ENCODE measurements at regions not wholly inside any gene's neighbourhood (a gene's known extent, or its start where the extent isn't known, plus 50 kb on each side); places are given as distances from the start of the nearest gene placed in this dataset.

DNA sequence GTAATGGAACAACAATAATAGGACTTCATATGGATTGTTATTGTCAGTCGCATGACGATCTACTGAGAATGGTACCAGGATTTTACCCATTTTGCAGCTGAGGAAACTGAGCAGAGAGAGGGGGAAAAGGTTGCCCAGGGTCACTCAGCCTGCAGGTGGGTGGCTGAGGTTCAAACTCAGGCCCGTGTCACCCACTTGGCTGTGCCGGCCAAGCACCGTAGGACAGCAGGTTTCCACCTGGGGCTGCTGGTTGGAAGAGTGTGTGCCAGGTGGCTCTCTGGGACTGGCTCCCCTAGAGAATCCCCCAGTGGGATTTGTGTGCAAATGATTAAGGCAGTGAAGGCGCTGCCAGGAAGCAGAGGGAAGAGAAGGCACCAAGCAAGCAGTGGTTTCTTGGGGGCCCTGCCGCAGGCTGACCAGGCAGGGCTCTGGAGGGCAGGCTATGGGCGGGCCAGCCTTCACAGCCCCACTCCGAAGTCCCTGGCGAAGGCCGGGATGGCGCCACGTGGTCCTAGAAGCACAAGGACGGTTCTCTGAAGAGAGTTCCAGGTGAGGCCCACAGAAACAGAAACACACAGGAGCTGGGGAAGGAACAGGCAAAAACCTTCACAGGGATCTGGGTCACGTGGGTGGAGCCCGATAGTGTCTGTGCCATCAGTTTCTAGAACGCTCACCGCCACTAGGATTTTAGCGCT, 163.5 kb downstream of the IRF8 start:
- peak; percentile 47 for DNase-seq

DNA sequence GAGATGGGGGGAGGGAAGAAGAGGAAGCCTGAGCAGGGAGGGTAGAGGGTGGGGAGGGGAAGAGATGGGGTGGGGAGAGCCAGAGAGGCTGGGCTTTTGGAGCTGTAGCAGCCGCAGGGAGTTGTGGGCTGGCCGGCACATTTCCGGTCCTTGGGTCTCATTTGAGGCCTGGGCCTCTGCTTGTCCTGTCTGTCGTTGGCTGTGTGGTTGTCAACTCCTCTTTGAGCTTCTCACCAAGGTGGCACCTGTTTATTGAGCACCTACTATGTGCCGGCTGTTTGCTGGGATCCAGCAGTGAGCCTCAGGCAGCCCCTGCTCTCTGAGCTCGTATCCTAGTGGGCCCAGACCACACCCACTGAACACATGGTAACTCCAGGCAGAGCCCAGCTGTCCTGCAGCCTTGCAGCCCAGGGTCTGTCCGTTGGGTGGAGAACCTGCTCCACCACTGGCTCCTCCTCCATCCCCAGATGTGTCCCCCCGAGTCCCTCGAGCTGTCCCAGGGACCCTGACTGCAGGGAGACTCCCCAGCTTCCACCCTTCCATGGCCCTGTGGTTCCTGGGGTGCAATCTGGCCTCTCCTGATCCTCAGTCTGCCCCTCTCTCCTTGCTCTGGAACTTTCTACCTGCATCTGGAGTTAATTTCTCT, 164.9 kb downstream of the IRF8 start:
- DNase-seq = no peak

DNA sequence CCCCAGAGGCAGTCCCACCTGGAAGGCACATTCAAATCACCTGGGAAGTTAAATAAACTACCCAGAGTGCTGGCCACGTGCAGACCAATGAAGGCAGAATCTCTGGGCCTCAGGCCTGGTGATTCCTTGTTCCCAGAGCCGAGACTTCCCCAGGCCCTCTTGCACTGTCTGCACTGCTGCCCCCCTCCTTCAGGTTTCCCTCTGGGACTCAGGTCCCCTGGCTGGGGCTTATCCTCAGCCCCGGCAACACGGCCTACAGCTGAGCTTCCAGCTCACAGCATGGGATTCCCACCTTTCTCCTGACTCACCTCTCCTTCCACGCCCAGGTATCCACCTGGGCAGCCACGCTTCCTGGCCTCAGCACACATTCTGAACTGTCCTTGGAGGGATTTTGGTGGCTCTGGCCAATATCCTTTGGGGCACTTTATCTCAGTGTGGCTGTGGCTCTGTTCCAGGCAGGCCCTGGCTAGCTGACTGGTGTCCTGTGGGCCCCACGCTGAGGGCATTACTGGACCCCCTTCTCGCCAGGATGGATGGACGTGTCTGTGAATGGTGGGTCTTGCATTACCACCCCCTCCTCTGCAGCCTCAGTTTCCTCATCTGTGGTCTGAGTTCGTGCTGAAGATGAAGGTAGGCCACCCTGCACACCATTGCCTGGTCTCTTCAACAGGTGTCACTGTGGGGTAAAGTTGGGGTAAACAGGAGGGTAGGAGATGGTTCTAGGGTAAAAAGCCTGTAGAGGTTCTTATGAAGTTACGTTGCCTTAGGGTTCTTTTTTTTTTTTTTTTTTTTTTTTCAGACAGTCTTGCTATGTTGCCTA, 165.7 kb downstream of the IRF8 start:
- no peak for DNase-seq

DNA sequence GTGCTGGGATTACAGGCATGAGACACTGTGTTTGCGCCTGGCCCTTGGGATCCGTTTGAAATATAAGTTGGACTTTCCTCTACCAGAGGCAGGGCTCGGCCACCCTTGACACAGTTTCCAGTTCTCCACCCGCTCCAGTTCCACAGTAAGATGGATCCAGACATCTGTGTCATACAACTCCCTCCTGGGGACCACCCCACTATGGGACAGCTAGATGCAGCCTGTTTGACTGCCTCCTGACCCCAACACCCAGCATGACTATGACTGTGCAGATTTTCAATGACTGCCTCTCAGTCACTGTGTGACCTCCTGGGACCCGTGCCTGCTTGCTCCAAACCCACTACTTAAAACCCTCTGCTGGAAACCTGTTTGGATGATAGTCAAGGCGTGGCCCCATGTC, 166.7 kb downstream of the IRF8 start:
- no peak for DNase-seq

DNA sequence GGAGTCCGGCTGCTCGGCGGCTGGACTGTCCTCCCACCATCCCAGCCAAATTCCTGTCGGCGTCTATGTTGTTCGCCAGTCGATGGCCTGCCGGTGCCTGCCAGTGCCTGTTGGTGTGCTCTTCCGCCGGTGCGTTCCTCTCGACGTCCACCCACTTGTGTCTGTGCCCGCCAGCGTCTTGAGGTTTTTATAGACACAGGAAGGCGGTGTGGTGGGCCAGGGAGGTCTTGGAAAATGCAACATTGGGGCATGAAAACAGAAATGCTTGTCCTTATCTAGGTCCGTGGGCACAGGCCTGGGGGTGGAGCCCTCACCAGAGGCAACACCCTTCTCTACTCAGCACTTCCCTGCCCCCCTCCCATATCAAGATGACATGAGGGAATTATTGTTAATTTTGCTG, 167.8 kb downstream of the IRF8 start:
- DNase-seq = no peak

DNA sequence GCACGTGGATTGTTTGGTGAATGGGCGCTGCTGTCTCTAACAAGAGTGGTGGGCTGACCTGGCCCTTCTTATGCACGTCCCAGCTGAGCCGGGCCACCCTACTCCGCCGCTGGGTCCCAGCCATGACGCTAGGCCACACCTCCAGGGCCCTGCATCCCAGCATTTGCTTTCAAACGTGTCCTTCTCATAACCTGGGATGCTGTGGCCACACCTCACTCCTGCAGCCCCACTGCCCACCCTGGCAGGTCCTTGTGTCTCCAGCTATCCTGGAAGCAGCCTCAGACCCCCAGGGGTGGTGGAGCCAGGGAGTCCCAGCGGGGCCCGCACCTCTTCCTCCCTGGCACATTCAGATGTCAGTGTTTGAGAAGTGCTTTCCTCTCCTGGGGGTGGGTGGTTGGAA, 168.6 kb downstream of the IRF8 start:
- DNase-seq = no peak

DNA sequence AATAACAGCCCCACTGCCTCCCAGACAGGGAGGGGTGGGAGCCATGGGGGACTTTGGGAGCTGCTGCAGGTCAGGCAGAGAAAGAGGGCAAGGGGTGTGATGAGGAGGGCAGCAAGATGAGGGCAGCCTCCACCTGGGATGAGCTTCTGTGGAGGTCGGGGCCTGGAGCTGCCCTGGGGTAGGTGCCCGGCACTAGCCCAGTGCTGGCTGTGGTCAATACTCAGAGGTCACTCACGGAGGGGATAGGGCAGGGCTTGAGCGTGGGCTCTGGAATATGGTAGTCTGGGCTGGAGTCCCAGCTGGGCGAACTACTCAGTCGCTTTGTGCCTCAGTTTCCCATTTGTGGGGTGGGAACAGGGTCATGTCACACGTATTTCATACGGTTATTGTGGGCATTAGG, 169.0 kb downstream of the IRF8 start:
- no peak for DNase-seq

DNA sequence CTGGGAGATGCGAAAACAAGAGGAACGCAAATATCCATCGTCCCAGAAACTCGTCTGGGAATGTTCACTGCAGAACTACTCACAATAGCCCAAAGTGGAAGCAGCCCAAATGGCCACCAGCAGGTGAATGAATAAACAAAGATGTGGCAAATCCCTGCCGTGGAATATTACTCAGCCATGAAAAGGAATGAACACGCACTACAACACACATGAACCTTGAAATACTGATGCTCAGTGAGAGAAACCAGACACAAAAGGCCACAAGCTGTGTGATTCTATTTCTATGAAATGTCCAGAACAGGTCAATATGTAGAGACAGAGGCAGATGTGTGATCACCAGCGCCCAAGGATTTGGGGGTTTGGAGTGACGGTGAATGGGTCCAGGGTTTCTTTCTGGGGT, 169.8 kb downstream of the IRF8 start:
- no peak for DNase-seq

DNA sequence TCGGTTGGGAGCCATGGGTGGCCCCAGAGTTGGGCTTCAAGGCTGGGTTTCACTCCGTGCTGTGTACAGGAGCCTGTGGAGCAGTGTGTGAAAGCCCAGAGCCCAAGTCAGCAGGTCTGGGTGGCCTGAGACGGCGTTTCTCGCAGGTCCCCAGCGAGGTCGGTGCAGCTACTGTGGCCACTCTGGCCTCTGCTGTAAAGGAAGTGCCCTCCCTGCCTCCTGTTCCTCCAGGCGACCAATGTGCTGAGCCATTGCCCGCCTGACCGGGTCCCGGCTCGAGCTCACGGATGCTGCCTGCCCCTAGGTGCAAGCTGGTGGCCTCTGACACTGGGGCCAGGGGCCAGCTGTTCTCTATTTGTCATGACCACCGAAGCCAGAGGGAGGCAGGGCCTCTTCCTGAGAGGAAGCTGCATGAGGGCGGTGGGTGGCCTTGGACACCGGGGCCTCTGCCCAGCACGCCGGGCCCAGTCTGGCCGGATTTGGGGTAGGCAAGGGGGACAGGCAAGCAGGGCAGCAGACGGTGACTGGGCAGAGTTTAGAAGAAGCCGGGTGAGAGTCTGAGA, 170.9 kb downstream of the IRF8 start:
- no peak for DNase-seq

DNA sequence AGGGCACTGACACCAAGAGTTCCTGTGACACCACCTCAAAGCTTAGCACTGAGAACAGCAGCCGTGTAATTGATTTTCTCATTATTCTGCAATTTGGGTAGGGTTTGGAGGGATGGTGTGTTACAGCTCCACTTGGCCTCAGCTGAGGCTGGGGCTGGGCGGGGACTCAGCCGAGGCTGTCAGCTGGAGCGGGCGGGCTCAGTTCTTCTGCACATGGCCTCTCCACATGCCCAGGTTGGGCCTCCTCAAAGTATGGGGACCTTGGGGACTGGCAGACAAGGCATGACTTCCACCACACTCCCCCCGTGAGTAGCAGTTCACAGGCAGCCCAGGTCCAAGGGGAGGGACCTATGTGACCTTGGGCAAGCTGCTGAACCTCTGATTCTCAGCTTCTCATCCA, 171.5 kb downstream of the IRF8 start:
- DNase-seq = no peak

DNA sequence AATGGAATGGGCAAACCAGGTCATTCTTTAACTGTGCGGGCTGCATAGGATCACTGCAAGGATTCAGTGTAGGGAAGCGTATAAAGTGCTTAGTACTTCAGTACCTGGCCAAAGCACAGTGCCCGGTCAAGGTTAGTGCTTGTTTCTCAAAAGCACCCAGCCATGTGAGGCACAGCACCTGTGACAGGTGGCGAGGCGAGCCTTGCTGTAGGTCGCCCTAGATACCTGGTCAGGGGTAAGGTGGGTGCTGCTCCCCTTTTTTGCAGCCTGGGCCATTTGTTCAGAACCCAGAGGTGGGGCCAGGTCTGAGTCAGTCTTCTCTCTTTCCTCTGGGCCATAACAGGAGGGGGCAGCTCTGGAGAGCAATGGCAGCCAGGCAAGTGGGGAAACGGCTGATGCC, 172.0 kb downstream of the IRF8 start:
- DNase-seq = no peak

DNA sequence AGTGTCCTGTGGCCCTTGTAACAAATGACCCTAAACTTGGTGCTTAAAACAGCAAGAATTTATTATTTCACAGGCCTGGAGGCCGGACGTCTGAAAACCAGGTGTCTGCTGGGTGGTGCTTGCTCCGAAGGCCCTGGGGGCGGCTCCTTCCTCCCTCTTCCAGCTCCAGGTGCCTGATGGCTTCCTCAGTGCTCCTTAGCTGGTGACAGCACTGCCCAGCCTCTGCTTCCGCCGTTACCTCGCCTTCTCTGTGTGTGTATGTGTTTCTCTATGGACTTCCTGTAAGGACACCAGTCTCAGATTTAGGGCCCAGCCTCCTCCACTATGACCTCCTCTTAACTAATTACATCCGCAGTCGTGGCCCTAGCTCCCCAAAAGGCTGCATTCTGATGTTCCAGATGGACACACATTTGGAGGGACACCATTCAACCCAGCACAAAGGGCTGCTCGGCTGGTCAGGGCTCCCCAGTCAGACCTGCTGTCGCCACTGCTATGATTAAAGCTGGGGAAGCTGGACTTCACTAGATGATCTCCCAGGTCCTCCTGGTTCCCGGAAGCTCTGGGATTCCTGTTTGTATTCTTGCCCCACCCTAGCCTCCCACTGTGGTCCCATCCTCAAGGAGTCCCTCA, 172.8 kb downstream of the IRF8 start:
- no peak for DNase-seq

DNA sequence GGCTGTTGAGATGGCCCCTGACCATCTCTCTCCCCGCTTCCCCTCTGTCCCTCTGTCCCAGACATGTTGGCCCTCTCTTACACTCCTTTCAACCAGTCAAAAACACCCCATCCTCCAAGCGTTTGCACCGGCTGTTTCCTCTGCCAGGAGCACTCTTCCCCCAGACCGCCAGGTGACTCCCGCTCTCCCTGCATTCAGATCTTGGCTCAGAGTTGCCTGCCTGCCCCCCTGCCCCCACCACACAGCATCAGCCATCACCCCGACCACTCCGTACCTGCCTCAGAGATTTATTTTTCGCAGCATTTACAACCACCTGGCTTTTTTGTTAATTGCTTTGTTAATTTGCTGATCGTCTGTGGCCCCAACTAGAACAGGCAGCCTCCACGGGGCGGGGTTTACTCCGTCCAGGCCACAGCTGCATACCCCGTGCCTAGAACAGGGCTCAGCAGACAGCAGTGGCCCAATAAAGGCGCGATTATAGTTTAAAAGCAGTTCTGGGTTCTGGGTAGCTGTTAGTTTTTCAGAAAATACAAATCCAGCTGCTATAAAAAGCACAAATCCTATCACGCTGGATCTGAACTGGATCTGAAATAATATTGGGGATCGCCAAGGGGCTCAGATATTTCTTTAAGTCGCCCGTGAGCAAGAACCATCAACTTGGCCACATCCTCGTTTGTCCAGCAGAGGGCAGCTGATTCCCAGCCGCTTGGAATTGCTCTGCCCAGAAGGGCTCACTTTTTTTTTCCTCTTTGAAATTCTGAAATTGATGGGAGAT, 173.6 kb downstream of the IRF8 start:
- DNase-seq = peak; percentile 41

DNA sequence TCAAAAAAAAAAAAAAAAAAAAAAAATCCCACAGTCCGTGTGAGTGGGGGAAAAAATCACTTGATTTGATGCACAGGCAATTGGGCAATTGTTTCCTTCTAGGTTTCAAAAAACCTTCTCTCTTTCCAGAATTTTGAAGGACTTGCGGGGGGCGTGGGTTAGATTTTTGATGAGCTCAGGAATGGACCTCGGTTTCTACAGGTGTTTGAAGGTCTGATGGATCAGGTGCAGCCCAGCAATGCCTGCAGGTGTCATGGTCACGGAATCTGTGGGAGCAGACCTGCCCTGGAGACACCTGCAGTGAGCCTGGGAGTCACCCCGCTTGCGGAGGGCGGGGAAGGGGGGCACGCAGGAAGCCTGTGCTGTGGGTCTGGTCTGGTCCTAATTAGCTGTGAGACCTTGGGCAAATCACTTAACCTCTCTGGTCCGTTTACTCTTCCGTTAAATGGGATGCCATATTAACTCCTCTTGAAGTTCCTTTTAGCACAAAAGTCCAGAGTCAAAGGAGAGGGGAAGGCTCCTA, 174.2 kb downstream of the IRF8 start:
- no peak for DNase-seq

DNA sequence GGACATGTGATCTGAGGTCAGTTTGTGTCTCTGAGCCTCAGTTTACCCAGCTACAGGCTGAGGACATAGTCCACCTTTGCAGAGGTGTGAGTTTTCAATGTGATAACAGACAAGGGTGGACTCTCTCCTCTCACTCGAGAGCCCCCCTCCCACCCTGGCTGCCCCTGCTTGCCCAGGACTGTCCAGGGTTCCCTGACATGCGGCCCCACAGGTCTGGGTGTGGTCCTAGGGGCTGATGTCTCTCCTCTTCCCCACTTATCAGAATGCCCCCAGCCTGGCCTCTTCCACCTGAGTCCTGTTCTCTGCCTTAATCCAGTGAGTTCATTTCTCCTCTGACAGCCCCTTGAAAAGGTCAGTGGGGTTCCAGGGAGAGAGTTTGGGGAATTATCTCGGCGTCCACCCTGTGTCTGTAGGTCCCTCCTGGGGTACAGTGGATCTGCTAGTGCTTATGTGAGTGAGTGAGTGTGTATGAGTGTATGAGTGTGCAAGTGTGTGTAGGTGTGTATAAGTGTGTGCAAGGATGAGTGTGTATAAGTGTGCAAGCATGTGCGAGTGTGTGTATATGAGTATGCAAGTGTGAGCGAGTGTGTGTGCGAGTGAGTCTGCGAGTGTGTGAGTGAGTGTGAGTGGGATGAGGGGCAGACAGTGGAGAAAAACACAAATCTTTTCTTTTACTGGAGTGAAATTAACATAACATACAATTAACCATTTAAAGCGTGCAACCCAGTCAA, 175.0 kb downstream of the IRF8 start:
- DNase-seq = no peak

DNA sequence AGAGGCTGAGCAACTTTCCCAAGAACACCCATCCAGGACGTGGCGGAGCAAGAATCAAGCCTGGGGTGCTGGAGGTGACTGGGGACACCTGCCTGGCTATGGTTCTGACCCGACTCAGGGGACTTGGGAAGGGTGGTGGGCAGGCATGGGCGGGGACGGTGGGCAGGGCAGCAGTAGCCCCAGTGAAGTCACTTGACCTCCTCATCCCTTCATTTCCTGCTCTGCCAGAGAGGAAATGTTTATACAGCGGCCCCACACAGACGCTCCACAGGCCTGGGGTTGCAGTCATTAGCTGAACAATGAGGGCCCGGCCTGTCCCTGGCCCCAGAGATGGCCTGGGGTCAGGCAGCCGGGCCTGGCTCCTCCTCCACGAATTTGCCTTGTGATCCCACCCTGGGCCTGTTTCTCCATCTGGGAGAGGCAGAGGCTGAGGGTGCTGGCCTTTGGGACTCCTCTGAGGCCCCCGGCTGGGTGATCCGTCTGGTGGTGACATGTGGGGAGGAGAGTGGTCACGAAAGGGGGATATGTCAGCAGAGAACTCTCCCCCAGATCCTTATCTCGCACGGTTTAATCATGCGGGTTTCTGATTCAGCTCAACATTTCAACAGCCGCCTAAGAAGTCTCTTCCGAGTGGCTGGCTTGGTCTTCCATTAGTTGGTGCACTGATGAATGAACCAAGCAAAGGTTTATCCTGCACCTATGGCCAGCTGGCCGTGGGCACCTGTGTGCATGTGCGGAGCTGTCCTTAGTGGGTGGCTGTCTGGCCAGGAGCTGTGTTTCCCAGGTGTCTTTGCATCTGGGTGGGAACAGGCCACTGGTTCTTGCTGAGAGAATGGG, 175.9 kb downstream of the IRF8 start:
- no peak for DNase-seq

DNA sequence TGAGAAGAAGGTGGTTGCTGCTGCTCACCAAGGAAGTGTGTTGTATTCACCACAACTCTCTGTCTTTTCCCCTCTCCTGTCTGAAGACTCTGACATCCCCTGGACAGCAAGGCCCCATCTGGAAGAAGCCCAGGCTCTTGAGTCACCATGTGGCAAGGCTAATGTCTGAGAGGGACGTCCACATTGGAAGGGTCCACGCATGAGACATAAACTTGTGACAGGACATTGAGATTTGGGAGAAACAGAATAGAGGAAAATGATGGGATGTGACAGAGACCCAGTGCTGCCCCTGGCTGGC, 176.5 kb downstream of the IRF8 start:
- no peak for DNase-seq

DNA sequence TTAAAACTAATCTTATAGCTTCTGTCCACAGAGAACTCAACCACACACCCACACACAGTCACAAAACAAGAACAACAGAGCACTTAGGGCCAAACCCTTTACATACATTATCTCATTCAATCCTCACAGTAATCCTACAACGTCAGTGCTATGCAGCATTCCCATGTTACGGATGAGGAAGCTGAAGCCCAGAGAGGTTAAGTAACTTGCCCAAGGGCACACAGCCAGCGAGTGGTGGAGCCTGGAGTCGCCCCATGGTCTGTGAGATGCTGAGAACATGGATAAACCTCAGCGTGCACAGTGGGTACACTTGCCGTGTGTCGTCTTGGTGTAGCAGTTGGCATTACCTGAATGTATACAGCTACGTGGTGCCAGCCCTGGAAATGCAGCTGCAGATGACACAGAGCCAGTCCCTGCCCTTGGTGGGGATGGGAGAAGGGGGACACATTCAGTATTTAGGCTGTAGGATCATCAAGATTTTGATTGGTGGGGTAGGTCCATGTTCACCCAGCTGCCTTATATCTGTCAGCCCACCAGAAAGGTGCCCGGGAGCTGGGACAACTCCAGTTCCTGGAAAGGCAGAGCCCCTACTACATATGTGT, 177.0 kb downstream of the IRF8 start:
- DNase-seq = no peak

DNA sequence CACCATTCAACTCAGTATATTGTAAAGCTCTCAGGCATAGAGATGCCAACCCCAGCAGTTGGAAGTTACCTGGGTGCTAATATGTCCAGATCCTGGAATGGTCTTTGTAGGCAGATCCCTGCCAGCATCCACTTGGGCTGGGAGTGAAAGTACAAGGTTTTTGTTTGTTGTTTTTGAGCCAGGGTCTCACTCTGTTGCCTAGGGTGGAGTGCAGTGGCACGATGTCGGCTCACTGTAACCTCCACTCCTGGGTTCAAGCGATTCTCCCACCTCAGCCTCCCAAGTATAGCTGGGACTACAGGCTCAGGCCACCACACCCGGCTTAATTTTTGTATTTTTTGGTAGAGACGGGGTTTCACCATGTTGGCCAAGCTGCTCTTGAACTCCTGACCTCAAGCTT, 177.6 kb downstream of the IRF8 start:
- no peak for DNase-seq

DNA sequence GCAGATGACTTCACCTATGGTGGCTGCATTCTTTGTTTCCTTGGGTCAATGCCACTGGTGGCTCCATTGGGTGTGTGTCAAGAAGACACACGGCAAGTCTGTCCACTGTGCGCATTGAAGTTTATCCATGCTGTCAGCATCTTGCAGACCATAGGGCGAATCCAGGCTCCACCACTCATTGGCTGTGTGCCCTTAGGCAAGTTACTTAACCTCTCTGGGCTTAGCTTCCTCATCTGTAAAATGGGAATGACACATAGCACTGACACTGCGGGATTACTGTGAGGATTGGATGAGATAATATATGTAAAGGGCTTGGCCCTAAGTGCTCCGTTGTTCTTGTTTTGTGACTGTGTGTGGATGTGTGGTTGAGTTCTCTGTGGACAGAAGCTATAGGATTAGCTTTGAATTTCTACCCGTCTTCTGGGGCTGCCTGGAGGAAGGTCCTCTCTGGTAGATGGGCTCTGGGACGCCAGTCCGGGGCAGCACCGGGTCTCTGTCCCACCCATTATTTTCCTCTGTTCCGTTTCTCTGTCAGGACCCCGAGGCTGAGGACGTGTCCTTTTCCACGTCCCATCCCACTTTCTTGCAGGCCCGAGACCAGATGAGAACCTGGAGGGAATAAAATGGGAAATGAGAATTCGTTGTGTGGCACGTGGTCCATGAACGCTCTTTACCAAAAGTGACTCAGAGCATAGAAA, 178.4 kb downstream of the IRF8 start:
- DNase-seq = no peak
